ENCODE measurements at regions not wholly inside any gene's neighbourhood (a gene's known extent, or its start where the extent isn't known, plus 50 kb on each side); places are given as distances from the start of the nearest gene placed in this dataset.
A peak's percentile ranks its signal among the peaks of the same experiment; 100 is the strongest.

DNA sequence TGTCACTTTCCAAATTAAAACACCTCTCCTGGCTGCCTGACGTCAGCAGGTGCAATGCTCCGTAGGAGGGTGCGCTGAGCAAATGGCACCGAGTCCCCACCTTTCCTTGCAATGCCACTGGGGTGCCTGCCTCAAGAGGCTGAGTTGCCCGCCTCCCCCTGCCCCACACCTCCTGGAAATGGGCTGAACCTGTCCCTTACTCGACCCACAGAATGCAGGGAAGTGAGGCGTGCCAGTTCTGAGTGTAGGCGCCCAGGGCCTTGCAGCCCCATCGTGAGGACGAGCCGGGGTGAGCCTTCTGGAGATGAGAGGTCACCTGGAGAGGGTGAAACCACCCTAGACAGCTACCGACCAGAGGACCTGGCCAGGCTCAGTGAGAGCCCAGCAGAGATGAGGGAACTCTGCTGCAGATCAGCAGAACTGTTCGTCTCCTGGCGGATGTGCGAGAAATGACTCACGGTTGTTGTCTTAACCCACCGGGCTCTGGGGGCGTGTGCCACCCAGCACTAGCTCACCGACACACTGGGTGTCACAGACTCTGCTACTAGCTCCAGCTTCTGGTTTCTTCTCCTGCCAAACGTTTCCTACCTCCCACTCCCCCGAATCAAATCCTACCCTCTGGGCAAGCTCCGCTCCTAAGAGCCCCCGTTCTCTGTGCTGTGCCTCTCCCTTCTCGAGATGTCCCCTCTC lies 168.7 kb upstream of the HDAC4 start:
- no peak overlapping the region for H3K27ac ChIP-seq
- Mint-ChIP-seq H3K9me3 (no peaks in the 10 kb centered on the region), H3K27me3 (ENCODE audit: insufficient read depth, low read depth) (peaks cover 10% of the 10 kb centered on the region), H3K4me1 (peaks cover 6% of the 10 kb centered on the region), H3K36me3 (no peaks in the 10 kb centered on the region), H3K27ac (peak overlapping the region; percentile 43), H3K4me3 (no peak overlapping the region)
- no peak overlapping the region for H2AFZ ChIP-seq (replicated peaks)
- no peak overlapping the region for H3K4me2 ChIP-seq
- peaks cover 4% of the 10 kb centered on the region for H3K4me1 ChIP-seq
- no peak overlapping the region for H3K4me3 ChIP-seq
- no peaks in the 10 kb centered on the region for H3F3A ChIP-seq (ENCODE audit: low read depth)
- DNase-seq (ENCODE audit: low spot score), result no peak
- H3K9ac ChIP-seq, result no peak overlapping the region
- H3K36me3 ChIP-seq, result no peaks in the 10 kb centered on the region
- TF ChIP-seq, protein P1, sequence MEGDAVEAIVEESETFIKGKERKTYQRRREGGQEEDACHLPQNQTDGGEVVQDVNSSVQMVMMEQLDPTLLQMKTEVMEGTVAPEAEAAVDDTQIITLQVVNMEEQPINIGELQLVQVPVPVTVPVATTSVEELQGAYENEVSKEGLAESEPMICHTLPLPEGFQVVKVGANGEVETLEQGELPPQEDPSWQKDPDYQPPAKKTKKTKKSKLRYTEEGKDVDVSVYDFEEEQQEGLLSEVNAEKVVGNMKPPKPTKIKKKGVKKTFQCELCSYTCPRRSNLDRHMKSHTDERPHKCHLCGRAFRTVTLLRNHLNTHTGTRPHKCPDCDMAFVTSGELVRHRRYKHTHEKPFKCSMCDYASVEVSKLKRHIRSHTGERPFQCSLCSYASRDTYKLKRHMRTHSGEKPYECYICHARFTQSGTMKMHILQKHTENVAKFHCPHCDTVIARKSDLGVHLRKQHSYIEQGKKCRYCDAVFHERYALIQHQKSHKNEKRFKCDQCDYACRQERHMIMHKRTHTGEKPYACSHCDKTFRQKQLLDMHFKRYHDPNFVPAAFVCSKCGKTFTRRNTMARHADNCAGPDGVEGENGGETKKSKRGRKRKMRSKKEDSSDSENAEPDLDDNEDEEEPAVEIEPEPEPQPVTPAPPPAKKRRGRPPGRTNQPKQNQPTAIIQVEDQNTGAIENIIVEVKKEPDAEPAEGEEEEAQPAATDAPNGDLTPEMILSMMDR (IDR thresholded peaks at IDR 0.05), result no peak
- TF ChIP-seq EZH2phosphoT487 (IDR thresholded peaks at IDR 0.05) (no peak), EZH2 (IDR thresholded peaks at IDR 0.05) (no peak)
- H3K27me3 ChIP-seq, result no peaks in the 10 kb centered on the region
- no peaks in the 10 kb centered on the region for H3K9me3 ChIP-seq (ENCODE audit: low read depth)
- H4K20me1 ChIP-seq (ENCODE audit: low read depth), result no peaks in the 10 kb centered on the region
- no peaks in the 10 kb centered on the region for H3K79me2 ChIP-seq (ENCODE audit: low read depth)

DNA sequence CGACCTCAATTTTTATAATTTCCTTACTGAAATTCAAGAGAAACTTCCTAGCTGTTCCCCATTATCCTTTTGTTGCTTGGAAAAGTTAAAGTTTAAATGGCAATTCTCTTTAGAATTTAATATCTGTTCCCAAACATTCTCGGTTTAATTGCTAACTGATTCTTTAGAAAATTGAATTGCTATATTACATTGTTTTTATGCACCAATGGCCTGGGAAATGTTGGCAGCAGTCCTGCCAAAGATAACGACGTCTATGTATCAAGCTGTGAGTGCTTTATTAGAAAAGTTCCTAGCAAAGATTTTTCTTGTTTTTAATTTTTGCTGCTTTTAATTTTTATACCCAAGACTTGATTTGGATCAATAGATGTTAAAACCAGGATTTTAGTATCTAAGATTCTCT lies 167.8 kb upstream of the HDAC4 start:
- Mint-ChIP-seq H3K27ac (no peak overlapping the region), H3K36me3 (no peaks in the 10 kb centered on the region), H3K27me3 (ENCODE audit: insufficient read depth, low read depth) (peaks cover 10% of the 10 kb centered on the region), H3K4me3 (no peak overlapping the region), H3K9me3 (no peaks in the 10 kb centered on the region), H3K4me1 (peaks cover 3% of the 10 kb centered on the region)
- no peaks in the 10 kb centered on the region for H3K27me3 ChIP-seq
- no peaks in the 10 kb centered on the region for H3K36me3 ChIP-seq
- no peaks in the 10 kb centered on the region for H3K79me2 ChIP-seq (ENCODE audit: low read depth)
- no peak for DNase-seq (ENCODE audit: low spot score)
- no peak overlapping the region for H3K9ac ChIP-seq
- H2AFZ ChIP-seq (replicated peaks), result no peak overlapping the region
- H4K20me1 ChIP-seq (ENCODE audit: low read depth), result no peaks in the 10 kb centered on the region
- no peak overlapping the region for H3K27ac ChIP-seq
- H3K9me3 ChIP-seq (ENCODE audit: low read depth), result no peaks in the 10 kb centered on the region
- no peak overlapping the region for H3K4me2 ChIP-seq
- TF ChIP-seq, protein P1 (IDR thresholded peaks at IDR 0.05), result no peak
- TF ChIP-seq EZH2 (IDR thresholded peaks at IDR 0.05), result no peak
- no peak for TF ChIP-seq EZH2phosphoT487 (IDR thresholded peaks at IDR 0.05)
- no peaks in the 10 kb centered on the region for H3F3A ChIP-seq (ENCODE audit: low read depth)
- no peaks in the 10 kb centered on the region for H3K4me1 ChIP-seq
- H3K4me3 ChIP-seq, result no peak overlapping the region

DNA sequence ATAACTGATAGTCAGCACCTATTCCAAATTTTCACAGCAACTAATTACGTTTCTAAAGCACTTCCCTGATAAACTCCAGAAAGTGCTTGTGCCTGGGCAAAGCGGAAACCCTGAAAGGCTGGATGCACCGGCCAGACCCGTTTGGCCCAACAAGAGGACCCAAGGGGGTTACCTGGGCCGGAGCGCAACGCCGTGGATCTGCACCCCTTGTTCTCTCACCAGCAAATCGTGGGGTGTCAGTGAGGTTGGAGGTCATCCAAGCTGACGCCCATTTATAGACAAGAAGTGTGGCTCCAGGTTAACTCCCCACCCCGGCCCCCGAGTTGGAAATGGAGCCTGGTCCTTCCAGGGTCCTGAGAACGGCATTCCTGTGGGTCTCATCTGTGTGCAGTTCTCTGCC lies 167.0 kb upstream of the HDAC4 start:
- H3K79me2 ChIP-seq (ENCODE audit: low read depth), result no peaks in the 10 kb centered on the region

More for the DNA sequence above, 167.0 kb upstream of the HDAC4 start:
- H3K4me3 ChIP-seq, result no peak overlapping the region
- H3K27ac ChIP-seq, result no peak overlapping the region
- H2AFZ ChIP-seq (replicated peaks), result no peak overlapping the region
- no peak for DNase-seq (ENCODE audit: low spot score)
- no peak overlapping the region for H3K9ac ChIP-seq
- no peak overlapping the region for H3K4me3 Mint-ChIP-seq
- peaks cover 3% of the 10 kb centered on the region for H3K4me1 Mint-ChIP-seq
- H3K27me3 Mint-ChIP-seq (ENCODE audit: insufficient read depth, low read depth), result peaks cover 10% of the 10 kb centered on the region
- no peaks in the 10 kb centered on the region for H3K36me3 ChIP-seq
- TF ChIP-seq EZH2phosphoT487 (IDR thresholded peaks at IDR 0.05) (no peak), EZH2 (IDR thresholded peaks at IDR 0.05) (no peak)
- TF ChIP-seq, protein P1 (IDR thresholded peaks at IDR 0.05), result no peak
- no peaks in the 10 kb centered on the region for H4K20me1 ChIP-seq (ENCODE audit: low read depth)
- no peaks in the 10 kb centered on the region for H3K9me3 ChIP-seq (ENCODE audit: low read depth)
- no peaks in the 10 kb centered on the region for H3K4me1 ChIP-seq
- H3K27me3 ChIP-seq, result no peaks in the 10 kb centered on the region
- no peaks in the 10 kb centered on the region for H3K9me3 Mint-ChIP-seq
- H3K4me2 ChIP-seq, result no peak overlapping the region
- H3F3A ChIP-seq (ENCODE audit: low read depth), result no peaks in the 10 kb centered on the region
- H3K27ac Mint-ChIP-seq, result no peak overlapping the region
- no peaks in the 10 kb centered on the region for H3K36me3 Mint-ChIP-seq

Measured in neural progenitor cell (in vitro differentiated cells).